ENCODE measurements at regions not wholly inside any gene's neighbourhood (a gene's known extent, or its start where the extent isn't known, plus 50 kb on each side); places are given as distances from the start of the nearest gene placed in this dataset.

GRCh38 chr1:190738317-190738716, 260.7 kb upstream of the BRINP3 start:
- TF ChIP-seq CTCF (conservative IDR thresholded peaks at IDR 0.05), result no peak
- WGBS (ENCODE audit: extremely low coverage, insufficient read length, low lambda C conversion rate), result no CpG with 5 or more reads among the region's 3 CpGs
- Histone ChIP-seq H2BK15ac (ENCODE audit: low read depth, low read length) (no peak overlapping the region), H4K8ac (replicated peaks; ENCODE audit: insufficient read length, low read depth, low read length) (no peak overlapping the region), H3K23me2 (ENCODE audit: insufficient read length, low read depth, low read length, poor library complexity, severe bottlenecking) (no peaks in the 10 kb centered on the region), H3K4ac (ENCODE audit: low read depth, low read length) (no peak overlapping the region), H2BK20ac (ENCODE audit: low read depth, low read length, poor library complexity, severe bottlenecking) (no peak overlapping the region), H3K79me2 (ENCODE audit: insufficient read depth, low read length) (no peaks in the 10 kb centered on the region), H2BK5ac (ENCODE audit: insufficient read length, low read length) (no peak overlapping the region), H3T11ph (ENCODE audit: low read length) (no peak overlapping the region), H3K18ac (ENCODE audit: insufficient read length, low read depth, low read length) (no peak overlapping the region), H3K27ac (ENCODE audit: insufficient read length, low read depth, low read length) (no peak overlapping the region), H4K5ac (ENCODE audit: insufficient read length, low read depth, low read length) (no peak overlapping the region), H3K23ac (ENCODE audit: insufficient read length, low read depth, low read length) (no peak overlapping the region), H4K91ac (ENCODE audit: insufficient read length, low read depth, low read length) (no peak overlapping the region), H3K9ac (ENCODE audit: extremely low read depth, insufficient read length, low read length) (no peak overlapping the region), H2AK5ac (ENCODE audit: insufficient read length, low read length) (no peak overlapping the region), H3K14ac (ENCODE audit: insufficient read depth, low read length) (no peak overlapping the region), H3K79me1 (ENCODE audit: insufficient read depth, low read depth, low read length, poor library complexity, severe bottlenecking) (no peaks in the 10 kb centered on the region), H2BK12ac (ENCODE audit: insufficient read length, low read depth, low read length) (no peak overlapping the region), H2AFZ (ENCODE audit: low read length) (no peak overlapping the region), H3K4me1 (ENCODE audit: insufficient read depth, low read length) (no peaks in the 10 kb centered on the region), H3K27me3 (ENCODE audit: insufficient read depth, low read length) (no peaks in the 10 kb centered on the region), H2BK120ac (ENCODE audit: low read depth, low read length, poor library complexity, severe bottlenecking) (no peak overlapping the region), H3K56ac (ENCODE audit: insufficient read length, low read depth, low read length) (no peak overlapping the region), H3K9me3 (ENCODE audit: control insufficient read depth, low read depth, low read length) (no peaks in the 10 kb centered on the region), H3K4me2 (ENCODE audit: insufficient read depth, insufficient read length, low read length) (no peak overlapping the region), H4K20me1 (ENCODE audit: control insufficient read depth, insufficient read depth, insufficient read length) (no peaks in the 10 kb centered on the region)
- Mint-ChIP-seq H3K27me3 (ENCODE audit: low read depth) (no peaks in the 10 kb centered on the region; the same call in 1 of the 2 replicates), H3K4me1 (no peaks in the 10 kb centered on the region), H3K27ac (no peak overlapping the region), H3K9me3 (no peaks in the 10 kb centered on the region), H3K36me3 (ENCODE audit: insufficient read depth in 1 of 3, low read depth in 3 of 3) (no peaks in the 10 kb centered on the region), H3K4me3 (no peak overlapping the region)
- DNase-seq, result no peak
